ENCODE measurements at regions not wholly inside any gene's neighbourhood (a gene's known extent, or its start where the extent isn't known, plus 50 kb on each side); places are given as distances from the start of the nearest gene placed in this dataset.
"Not testable (repeated sequence)": the region's sequence is repeated elsewhere in the genome, so short reads cannot be mapped to it uniquely, and the experiment has no call there.

- no peaks in the 10 kb centered on the region for H3K4me1 ChIP-seq
- intact Hi-C loops (cut with DNase I), result no loop called here
- ATAC-seq (no peak), DNase-seq (no peak)
- H3K27me3 ChIP-seq (ENCODE audit: low read depth), result no peaks in the 10 kb centered on the region
- H3K36me3 ChIP-seq, result no peaks in the 10 kb centered on the region
- H3K4me3 ChIP-seq, result no peak overlapping the region
- no peaks in the 10 kb centered on the region for H3K9me3 ChIP-seq
- TF ChIP-seq, protein P1, sequence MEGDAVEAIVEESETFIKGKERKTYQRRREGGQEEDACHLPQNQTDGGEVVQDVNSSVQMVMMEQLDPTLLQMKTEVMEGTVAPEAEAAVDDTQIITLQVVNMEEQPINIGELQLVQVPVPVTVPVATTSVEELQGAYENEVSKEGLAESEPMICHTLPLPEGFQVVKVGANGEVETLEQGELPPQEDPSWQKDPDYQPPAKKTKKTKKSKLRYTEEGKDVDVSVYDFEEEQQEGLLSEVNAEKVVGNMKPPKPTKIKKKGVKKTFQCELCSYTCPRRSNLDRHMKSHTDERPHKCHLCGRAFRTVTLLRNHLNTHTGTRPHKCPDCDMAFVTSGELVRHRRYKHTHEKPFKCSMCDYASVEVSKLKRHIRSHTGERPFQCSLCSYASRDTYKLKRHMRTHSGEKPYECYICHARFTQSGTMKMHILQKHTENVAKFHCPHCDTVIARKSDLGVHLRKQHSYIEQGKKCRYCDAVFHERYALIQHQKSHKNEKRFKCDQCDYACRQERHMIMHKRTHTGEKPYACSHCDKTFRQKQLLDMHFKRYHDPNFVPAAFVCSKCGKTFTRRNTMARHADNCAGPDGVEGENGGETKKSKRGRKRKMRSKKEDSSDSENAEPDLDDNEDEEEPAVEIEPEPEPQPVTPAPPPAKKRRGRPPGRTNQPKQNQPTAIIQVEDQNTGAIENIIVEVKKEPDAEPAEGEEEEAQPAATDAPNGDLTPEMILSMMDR (IDR thresholded peaks at IDR 0.05), result no peak
- no peak overlapping the region for H3K27ac ChIP-seq
Observed at GRCh38 chr10:94149702-94150101, 156.0 kb downstream of the PLCE1 start.

DNA sequence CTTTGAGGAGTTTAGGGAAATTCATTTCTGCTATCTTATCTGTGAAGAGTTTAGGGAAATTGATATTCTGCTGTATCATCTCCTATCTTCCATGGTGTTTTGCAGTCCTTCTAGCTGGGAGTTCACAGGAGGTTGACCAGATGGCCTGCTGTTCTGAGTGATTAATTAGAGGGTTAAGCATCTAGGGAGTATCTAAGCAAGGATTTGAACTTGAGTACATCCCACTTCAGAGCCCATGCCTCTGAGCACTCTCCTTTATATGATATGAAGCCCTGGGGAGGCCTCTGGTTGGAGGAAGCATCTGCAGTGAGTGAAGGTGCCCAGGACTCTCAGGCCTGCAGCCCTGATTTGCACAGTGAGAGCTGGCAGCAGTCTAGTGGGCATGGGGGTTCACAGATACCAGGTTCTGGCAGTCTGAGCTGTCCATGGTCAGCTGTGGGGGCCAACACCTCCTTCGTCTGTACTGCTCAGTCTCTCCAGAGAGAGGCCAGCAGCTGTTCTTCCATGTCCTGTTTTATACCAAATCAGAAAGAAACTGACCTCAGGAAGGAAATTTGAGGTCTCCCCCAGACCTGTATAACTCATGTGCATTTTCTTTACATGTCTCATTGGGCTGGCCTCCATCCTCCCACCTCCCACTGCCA, 156.9 kb downstream of the PLCE1 start:
- H3K4me3 ChIP-seq, result no peak overlapping the region
- no peaks in the 10 kb centered on the region for H3K4me1 ChIP-seq
- H3K36me3 ChIP-seq, result no peaks in the 10 kb centered on the region
- H3K9me3 ChIP-seq, result no peaks in the 10 kb centered on the region
- DNase-seq, result no peak
- TF ChIP-seq, protein P1 (IDR thresholded peaks at IDR 0.05), result no peak
- no peaks in the 10 kb centered on the region for H3K27me3 ChIP-seq (ENCODE audit: low read depth)
- intact Hi-C loops (cut with DNase I), result no loop called here
- H3K27ac ChIP-seq, result no peak overlapping the region
- ATAC-seq, result no peak

GRCh38 chr10:94155722-94156271, 162.1 kb downstream of the PLCE1 start:
- no peaks in the 10 kb centered on the region for H3K4me1 ChIP-seq
- TF ChIP-seq, protein P1 (IDR thresholded peaks at IDR 0.05), result no peak
- no peak overlapping the region for H3K4me3 ChIP-seq
- ATAC-seq, result no peak
- H3K36me3 ChIP-seq, result no peaks in the 10 kb centered on the region
- no peaks in the 10 kb centered on the region for H3K27me3 ChIP-seq (ENCODE audit: low read depth)
- no peak overlapping the region for H3K27ac ChIP-seq
- no peaks in the 10 kb centered on the region for H3K9me3 ChIP-seq
- no peak for DNase-seq
- intact Hi-C loops (cut with DNase I), result no loop called here

GRCh38 chr10:94156453-94156852, 162.7 kb downstream of the PLCE1 start:
- TF ChIP-seq, protein P1 (IDR thresholded peaks at IDR 0.05), result no peak
- Histone ChIP-seq H3K4me3 (no peak overlapping the region), H3K36me3 (no peaks in the 10 kb centered on the region), H3K4me1 (no peaks in the 10 kb centered on the region), H3K27ac (no peak overlapping the region), H3K27me3 (ENCODE audit: low read depth) (no peaks in the 10 kb centered on the region), H3K9me3 (no peaks in the 10 kb centered on the region)
- no peak for ATAC-seq
- no peak for DNase-seq
- intact Hi-C loops (cut with DNase I), result no loop called here

DNA sequence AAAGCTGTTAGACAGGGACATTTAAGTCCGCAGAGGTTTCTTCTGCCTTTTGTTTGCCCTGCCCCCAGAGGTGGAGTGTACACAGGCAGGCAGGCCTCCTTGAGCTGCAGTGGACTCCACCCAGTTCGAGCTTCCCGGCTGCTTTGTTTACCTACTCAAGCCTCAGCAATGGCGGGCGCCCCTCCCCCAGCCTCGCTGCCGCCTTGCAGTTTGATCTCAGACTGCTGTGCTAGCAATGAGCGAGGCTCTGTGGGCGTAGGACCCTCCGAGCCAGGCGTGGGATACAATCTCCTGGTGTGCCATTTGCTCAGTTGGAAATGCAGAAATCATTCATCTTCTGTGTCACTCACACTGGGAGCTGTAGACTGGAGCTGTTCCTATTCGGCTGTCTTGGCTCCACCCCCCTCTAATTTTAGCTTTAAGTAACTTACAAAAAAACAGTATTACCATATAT, 171.5 kb downstream of the PLCE1 start:
- H3K36me3 ChIP-seq; H3K9me3 ChIP-seq; H3K27ac ChIP-seq; intact Hi-C loops (cut with DNase I); DNase-seq; ATAC-seq; H3K27me3 ChIP-seq (ENCODE audit: low read depth); H3K4me3 ChIP-seq; H3K4me1 ChIP-seq: not testable (repeated sequence)

- H3K36me3 ChIP-seq, result no peaks in the 10 kb centered on the region
- no peak for ATAC-seq
- TF ChIP-seq, protein P1 (IDR thresholded peaks at IDR 0.05), result no peak
- intact Hi-C loops (cut with DNase I), result no loop called here
- H3K27me3 ChIP-seq (ENCODE audit: low read depth), result no peaks in the 10 kb centered on the region
- H3K9me3 ChIP-seq, result no peaks in the 10 kb centered on the region
- H3K27ac ChIP-seq, result no peak overlapping the region
- H3K4me1 ChIP-seq, result peaks cover 9% of the 10 kb centered on the region
- DNase-seq, result no peak
- H3K4me3 ChIP-seq, result no peak overlapping the region
Observed at GRCh38 chr10:94172332-94172731, 178.6 kb downstream of the PLCE1 start.

All from lower lobe of right lung (tissue), 2 donors.